ENCODE measurements at regions not wholly inside any gene's neighbourhood (a gene's known extent, or its start where the extent isn't known, plus 50 kb on each side); places are given as distances from the start of the nearest gene placed in this dataset.
A peak's percentile ranks its signal among the peaks of the same experiment; 100 is the strongest.

DNA sequence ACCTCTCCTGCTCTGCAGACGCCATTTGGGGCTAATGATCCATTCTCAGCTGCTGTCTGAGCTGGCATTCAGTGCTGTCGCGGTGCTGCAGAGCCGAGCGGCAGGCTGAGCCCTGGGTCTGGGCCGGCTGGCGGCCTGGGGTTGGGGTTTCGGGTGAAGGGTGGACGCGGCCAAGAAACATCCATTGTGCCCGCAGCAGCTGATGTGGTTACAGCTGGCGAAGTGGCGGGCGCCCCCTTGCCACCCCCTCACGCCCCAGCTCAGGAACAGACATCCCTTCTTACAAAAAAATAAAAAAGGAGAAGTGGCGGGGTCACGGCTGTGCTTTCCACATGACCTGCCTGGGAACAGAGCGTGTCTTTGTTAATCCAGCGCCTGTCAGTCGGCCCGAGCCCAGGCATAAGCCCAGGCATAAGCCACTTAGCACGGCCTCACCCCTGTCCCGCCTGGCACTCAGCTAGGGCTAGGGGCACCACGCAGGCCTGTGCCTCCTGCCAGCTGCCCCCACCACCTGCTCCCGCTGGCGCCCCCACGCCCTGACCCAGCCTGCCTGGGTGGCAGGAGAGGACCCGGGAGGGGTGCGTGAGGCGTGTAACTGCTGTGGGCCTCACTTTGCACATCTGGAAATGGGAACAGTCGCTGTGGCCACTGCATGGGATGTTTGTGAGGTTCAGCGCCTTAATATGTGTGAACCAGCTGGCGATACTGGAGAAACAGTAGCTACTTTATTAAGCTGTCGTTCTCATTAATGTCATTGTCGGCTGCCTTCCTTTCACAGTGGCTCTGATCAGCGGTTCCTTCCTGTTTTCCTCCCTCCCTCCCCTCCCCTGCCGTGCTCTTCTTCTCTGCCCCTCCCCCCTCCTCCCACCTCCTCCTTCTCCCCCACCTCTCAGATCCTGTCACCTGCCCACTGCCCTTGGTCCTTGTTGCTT is 197.7 kb upstream of the CIBAR2 start:
- H3K27me3 Mint-ChIP-seq (ENCODE audit: unreplicated experiment): peaks cover 11% of the 10 kb centered on the region
- DNase-seq (ENCODE audit: low spot score): no peak

DNA sequence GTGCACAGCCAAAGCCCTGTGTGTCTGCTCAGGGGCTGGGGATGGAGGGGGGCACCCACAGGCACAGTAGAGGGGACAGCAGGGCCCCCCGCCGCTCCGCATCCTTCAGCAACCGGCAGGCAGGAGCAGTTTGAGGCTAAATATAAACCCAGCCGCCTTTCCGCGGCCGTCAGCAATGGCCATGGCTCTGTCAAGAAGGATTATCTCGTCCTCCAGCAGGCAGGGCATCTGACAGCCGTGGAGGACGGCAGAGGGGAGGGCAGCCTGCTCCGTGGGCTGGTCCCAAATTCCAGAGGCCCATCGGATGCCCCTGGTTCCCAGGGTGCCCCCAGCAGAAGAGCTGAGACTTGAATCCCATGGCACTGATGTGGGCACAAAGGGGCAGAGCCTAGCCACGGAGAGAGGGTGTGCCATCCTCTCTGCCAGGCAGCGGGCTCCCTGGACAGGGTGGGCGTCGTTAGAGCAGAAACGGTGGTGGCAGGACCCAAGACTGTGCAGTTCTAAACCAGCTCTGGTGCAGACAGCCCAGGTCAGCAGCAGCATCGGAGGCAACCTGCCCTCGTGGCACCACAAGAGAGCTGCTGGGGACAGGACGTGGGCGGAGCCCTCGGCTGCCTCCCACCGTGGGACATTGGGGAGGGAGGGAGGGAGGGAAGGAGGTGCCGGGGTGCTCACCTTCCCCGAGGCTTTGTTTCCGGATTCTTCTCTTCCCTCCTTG is 198.8 kb upstream of the CIBAR2 start:
- Mint-ChIP-seq H3K36me3 (ENCODE audit: low read depth, unreplicated experiment) (no peaks in the 10 kb centered on the region), H3K9me3 (ENCODE audit: unreplicated experiment) (no peaks in the 10 kb centered on the region), H3K27ac (ENCODE audit: unreplicated experiment) (no peak overlapping the region), H3K4me3 (ENCODE audit: unreplicated experiment) (no peak overlapping the region), H3K27me3 (ENCODE audit: unreplicated experiment) (peaks cover 12% of the 10 kb centered on the region), H3K4me1 (ENCODE audit: unreplicated experiment) (peaks cover 44% of the 10 kb centered on the region)
- TF ChIP-seq, protein P1, sequence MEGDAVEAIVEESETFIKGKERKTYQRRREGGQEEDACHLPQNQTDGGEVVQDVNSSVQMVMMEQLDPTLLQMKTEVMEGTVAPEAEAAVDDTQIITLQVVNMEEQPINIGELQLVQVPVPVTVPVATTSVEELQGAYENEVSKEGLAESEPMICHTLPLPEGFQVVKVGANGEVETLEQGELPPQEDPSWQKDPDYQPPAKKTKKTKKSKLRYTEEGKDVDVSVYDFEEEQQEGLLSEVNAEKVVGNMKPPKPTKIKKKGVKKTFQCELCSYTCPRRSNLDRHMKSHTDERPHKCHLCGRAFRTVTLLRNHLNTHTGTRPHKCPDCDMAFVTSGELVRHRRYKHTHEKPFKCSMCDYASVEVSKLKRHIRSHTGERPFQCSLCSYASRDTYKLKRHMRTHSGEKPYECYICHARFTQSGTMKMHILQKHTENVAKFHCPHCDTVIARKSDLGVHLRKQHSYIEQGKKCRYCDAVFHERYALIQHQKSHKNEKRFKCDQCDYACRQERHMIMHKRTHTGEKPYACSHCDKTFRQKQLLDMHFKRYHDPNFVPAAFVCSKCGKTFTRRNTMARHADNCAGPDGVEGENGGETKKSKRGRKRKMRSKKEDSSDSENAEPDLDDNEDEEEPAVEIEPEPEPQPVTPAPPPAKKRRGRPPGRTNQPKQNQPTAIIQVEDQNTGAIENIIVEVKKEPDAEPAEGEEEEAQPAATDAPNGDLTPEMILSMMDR (IDR thresholded peaks at IDR 0.05; ENCODE audit: unreplicated experiment): no peak
- DNase-seq (ENCODE audit: low spot score): no peak

More for the DNA sequence above, 197.7 kb upstream of the CIBAR2 start:
- TF ChIP-seq, protein P1 (IDR thresholded peaks at IDR 0.05; ENCODE audit: unreplicated experiment): no peak
- Mint-ChIP-seq H3K36me3 (ENCODE audit: low read depth, unreplicated experiment) (no peaks in the 10 kb centered on the region), H3K27ac (ENCODE audit: unreplicated experiment) (no peak overlapping the region), H3K4me1 (ENCODE audit: unreplicated experiment) (peaks cover 45% of the 10 kb centered on the region), H3K9me3 (ENCODE audit: unreplicated experiment) (no peaks in the 10 kb centered on the region), H3K4me3 (ENCODE audit: unreplicated experiment) (no peak overlapping the region)

DNA sequence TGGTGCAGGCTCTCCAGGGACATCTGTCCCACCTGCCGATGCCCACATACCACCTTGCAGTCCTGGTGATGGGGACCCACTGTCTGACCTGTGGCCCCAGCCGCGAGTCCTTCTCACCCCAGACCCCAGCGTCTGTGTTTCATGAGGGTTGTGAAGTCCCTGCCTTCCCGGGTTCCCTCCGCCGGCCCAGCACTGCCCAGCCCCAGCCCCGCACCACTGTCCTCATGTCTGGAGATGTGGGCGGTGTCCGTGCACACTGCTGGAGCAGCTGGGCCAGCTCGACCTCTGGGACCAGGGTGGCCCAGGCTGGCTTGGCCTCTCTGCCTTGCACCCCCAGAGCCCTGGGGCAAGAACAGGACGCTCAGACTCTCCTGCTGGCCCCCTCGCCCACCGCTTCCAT is 199.5 kb upstream of the CIBAR2 start:
- no peaks in the 10 kb centered on the region for H3K36me3 Mint-ChIP-seq (ENCODE audit: low read depth, unreplicated experiment)
- H3K4me3 Mint-ChIP-seq (ENCODE audit: unreplicated experiment): no peak overlapping the region
- TF ChIP-seq, protein P1 (IDR thresholded peaks at IDR 0.05; ENCODE audit: unreplicated experiment): no peak
- no peaks in the 10 kb centered on the region for H3K9me3 Mint-ChIP-seq (ENCODE audit: unreplicated experiment)
- no peak overlapping the region for H3K27ac Mint-ChIP-seq (ENCODE audit: unreplicated experiment)
- H3K27me3 Mint-ChIP-seq (ENCODE audit: unreplicated experiment): peaks cover 9% of the 10 kb centered on the region
- DNase-seq (ENCODE audit: low spot score): no peak
- H3K4me1 Mint-ChIP-seq (ENCODE audit: unreplicated experiment): peaks cover 40% of the 10 kb centered on the region

DNA sequence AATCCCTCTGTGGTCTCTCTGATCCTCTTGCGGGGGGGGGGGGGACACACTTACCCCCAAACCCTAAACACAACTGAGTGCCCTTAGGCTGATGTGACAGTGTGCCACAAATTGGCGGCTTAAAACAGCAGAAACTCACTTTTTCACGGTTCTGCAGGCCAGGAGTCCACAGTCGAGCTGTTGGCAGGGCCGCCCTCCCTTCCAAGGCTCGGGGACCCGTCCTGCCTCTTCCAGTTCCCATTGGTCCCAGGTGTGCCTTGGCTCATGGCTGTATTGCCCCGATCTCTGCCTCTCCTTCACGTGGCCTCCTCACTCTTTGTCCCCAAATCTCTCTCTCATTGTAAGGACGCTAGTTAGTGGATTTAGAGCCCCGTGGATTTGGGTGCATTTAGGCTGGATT is 199.9 kb upstream of the CIBAR2 start:
- TF ChIP-seq, protein P1 (IDR thresholded peaks at IDR 0.05; ENCODE audit: unreplicated experiment): no peak
- peak overlapping the region; percentile 31 for H3K4me3 Mint-ChIP-seq (ENCODE audit: unreplicated experiment)
- no peak for DNase-seq (ENCODE audit: low spot score)
- H3K36me3 Mint-ChIP-seq (ENCODE audit: low read depth, unreplicated experiment): no peaks in the 10 kb centered on the region
- peak overlapping the region; percentile 16 for H3K27ac Mint-ChIP-seq (ENCODE audit: unreplicated experiment)
- H3K9me3 Mint-ChIP-seq (ENCODE audit: unreplicated experiment): no peaks in the 10 kb centered on the region
- peaks cover 40% of the 10 kb centered on the region for H3K4me1 Mint-ChIP-seq (ENCODE audit: unreplicated experiment)
- H3K27me3 Mint-ChIP-seq (ENCODE audit: unreplicated experiment): peaks cover 10% of the 10 kb centered on the region

Data from endothelial cell (in vitro differentiated cells).